Occipital lobe (tissue), 1 donor: ENCODE measurements at regions not wholly inside any gene's neighbourhood (a gene's known extent, or its start where the extent isn't known, plus 50 kb on each side); places are given as distances from the start of the nearest gene placed in this dataset.

ENCODE experiments used
- DNase-seq: peaks from one replicate; lab custom pipeline; 2025; lab: John Stamatoyannopoulos, UW

- DNase-seq, result no peak
These were observed 57.4 kb upstream of the COL3A1 start for GRCh38 chr2:188916736-188917135.

- no peak for DNase-seq
These were observed 56.5 kb upstream of the COL3A1 start for GRCh38 chr2:188917632-188918031.

- no peak for DNase-seq
These were observed 54.3 kb upstream of the COL3A1 start for GRCh38 chr2:188919824-188920223.

GRCh38 chr2:188922191-188922590, 52.0 kb upstream of the COL3A1 start:
- DNase-seq, result no peak
